Activated naive CD8-positive, alpha-beta T cell treated with anti-CD3 and anti-CD28 coated beads, Interleukin-2, amount 10 ng/mL, durations not matched to agents 7 days and 5 days (primary cell): ENCODE measurements at regions not wholly inside any gene's neighbourhood (a gene's known extent, or its start where the extent isn't known, plus 50 kb on each side); places are given as distances from the start of the nearest gene placed in this dataset.
"Not testable (repeated sequence)": the region's sequence is repeated elsewhere in the genome, so short reads cannot be mapped to it uniquely, and the experiment has no call there.

Source experiments
- ATAC-seq: fragments of 150-1000 bp; cut with Tn5 transposase; one replicate; pipeline ENCODE4 v1.10.0; 2021; ENCODE audit warnings: low read depth, moderate library complexity
- POLR2A ChIA-PET: fragments of 350-600 bp; sonication (Branson Sonifier 250); formaldehyde crosslinking; loops from one replicate; lab custom pipeline; 2021; ENCODE audit warnings: antibody characterized with exemption; lab: Charles Lee
- DNase-seq: peaks from one replicate; pipeline ENCODE4 v3.0.0; 2021
- H3K27ac Mint-ChIP-seq: one replicate; pipeline ENCODE4 v1.8.0; 2022; ENCODE audit warnings: mild to moderate bottlenecking, mixed read lengths
- H3K27me3 Mint-ChIP-seq: one replicate; pipeline ENCODE4 v1.8.0; 2022; ENCODE audit warnings: mild to moderate bottlenecking, moderate library complexity, mixed read lengths
- H3K36me3 Mint-ChIP-seq: one replicate; pipeline ENCODE4 v1.8.0; 2021; ENCODE audit warnings: mild to moderate bottlenecking, mixed read lengths
- H3K4me1 Mint-ChIP-seq: one replicate; pipeline ENCODE4 v1.8.0; 2021; ENCODE audit warnings: mixed read lengths
- H3K4me3 Mint-ChIP-seq: one replicate; pipeline ENCODE4 v1.8.0; 2022; ENCODE audit warnings: mild to moderate bottlenecking, moderate library complexity, mixed read lengths
- H3K9me3 Mint-ChIP-seq: one replicate; pipeline ENCODE4 v1.8.0; 2021; ENCODE audit warnings: mixed read lengths

GRCh38 chr17:83203073-83203471 is 123.7 kb downstream of the METRNL start:
- POLR2A ChIA-PET, result no interaction called here
- DNase-seq (no peak), ATAC-seq (no peak)

DNA sequence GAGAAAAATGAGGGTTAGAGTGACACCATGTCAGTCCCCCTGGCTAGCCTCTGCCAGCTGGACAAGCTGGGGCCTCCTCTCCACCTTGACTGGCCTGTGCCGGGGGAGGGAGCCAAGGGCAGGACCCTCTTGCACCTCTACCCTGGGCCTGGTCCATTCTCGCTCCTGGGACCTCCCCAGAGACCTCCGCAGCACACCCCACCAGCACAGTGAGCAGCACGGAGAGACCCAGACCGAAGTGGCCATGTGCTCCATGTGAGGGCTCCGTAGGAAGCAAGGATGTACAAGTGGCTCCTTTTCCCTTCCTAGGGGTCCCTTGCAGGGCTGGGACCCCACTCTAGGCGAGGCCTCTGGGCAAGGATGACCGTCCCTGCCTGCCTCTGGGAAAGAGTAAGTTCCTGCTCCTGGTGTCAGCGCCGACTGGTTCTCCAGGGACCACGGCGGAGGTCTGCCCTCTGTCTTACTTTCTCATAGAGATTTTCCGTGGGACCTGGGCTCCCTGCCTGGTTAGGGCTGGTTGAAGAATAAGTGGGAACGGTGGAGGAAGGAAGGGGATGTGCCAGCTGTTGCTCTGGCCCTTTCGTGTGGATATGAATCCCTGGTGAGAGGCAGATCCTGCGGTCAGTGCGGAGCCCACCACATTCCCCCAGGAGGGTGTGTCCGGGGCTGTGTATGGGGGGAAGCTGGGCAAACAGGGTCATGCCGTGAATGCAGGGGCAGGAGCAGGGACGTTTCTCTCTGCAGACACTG is 124.2 kb downstream of the METRNL start:
- H3K36me3 Mint-ChIP-seq, result no peaks in the 10 kb centered on the region
- H3K9me3 Mint-ChIP-seq, result no peaks in the 10 kb centered on the region
- ATAC-seq, result no peak
- H3K4me1 Mint-ChIP-seq, result peaks cover 44% of the 10 kb centered on the region
- no peaks in the 10 kb centered on the region for H3K27me3 Mint-ChIP-seq
- peak; percentile 29 for DNase-seq
- H3K4me3 Mint-ChIP-seq, result no peak overlapping the region
- peak overlapping the region; percentile 40 for H3K27ac Mint-ChIP-seq
- POLR2A ChIA-PET, result no interaction called here

More at GRCh38 chr17:83203073-83203471, 123.7 kb downstream of the METRNL start:
- Mint-ChIP-seq H3K27me3 (no peaks in the 10 kb centered on the region), H3K4me1 (peaks cover 44% of the 10 kb centered on the region), H3K9me3 (no peaks in the 10 kb centered on the region), H3K36me3 (no peaks in the 10 kb centered on the region), H3K4me3 (no peak overlapping the region), H3K27ac (no peak overlapping the region)

GRCh38 chr17:83204230-83204725 is 124.9 kb downstream of the METRNL start:
- peaks cover 40% of the 10 kb centered on the region for H3K4me1 Mint-ChIP-seq
- no peaks in the 10 kb centered on the region for H3K36me3 Mint-ChIP-seq
- peak overlapping the region; percentile 67 for H3K27ac Mint-ChIP-seq
- H3K4me3 Mint-ChIP-seq, result no peak overlapping the region
- DNase-seq (peak; percentile 19), ATAC-seq (no peak)
- no peaks in the 10 kb centered on the region for H3K27me3 Mint-ChIP-seq
- H3K9me3 Mint-ChIP-seq, result no peaks in the 10 kb centered on the region
- POLR2A ChIA-PET, result no interaction called here

- POLR2A ChIA-PET, H3K27me3 Mint-ChIP-seq, DNase-seq, H3K36me3 Mint-ChIP-seq, H3K4me3 Mint-ChIP-seq, H3K9me3 Mint-ChIP-seq, ATAC-seq: not testable (repeated sequence)
- Mint-ChIP-seq H3K4me1 (peaks cover 35% of the 10 kb centered on the region), H3K27ac (peak overlapping the region; percentile 45)
Observed at GRCh38 chr17:83204736-83205386, 125.5 kb downstream of the METRNL start.

- H3K27ac Mint-ChIP-seq, H3K4me3 Mint-ChIP-seq, POLR2A ChIA-PET, ATAC-seq, H3K27me3 Mint-ChIP-seq, H3K36me3 Mint-ChIP-seq, H3K9me3 Mint-ChIP-seq: not testable (repeated sequence)
- peak; percentile 90 for DNase-seq
- H3K4me1 Mint-ChIP-seq, result peaks cover 28% of the 10 kb centered on the region
Observed at GRCh38 chr17:83205387-83206035, 126.1 kb downstream of the METRNL start.

- H3K27ac Mint-ChIP-seq, POLR2A ChIA-PET, H3K36me3 Mint-ChIP-seq, H3K27me3 Mint-ChIP-seq, ATAC-seq, H3K4me3 Mint-ChIP-seq, H3K9me3 Mint-ChIP-seq, DNase-seq: not testable (repeated sequence)
- peaks cover 23% of the 10 kb centered on the region for H3K4me1 Mint-ChIP-seq
Observed at GRCh38 chr17:83206036-83206394, 126.6 kb downstream of the METRNL start.

DNA sequence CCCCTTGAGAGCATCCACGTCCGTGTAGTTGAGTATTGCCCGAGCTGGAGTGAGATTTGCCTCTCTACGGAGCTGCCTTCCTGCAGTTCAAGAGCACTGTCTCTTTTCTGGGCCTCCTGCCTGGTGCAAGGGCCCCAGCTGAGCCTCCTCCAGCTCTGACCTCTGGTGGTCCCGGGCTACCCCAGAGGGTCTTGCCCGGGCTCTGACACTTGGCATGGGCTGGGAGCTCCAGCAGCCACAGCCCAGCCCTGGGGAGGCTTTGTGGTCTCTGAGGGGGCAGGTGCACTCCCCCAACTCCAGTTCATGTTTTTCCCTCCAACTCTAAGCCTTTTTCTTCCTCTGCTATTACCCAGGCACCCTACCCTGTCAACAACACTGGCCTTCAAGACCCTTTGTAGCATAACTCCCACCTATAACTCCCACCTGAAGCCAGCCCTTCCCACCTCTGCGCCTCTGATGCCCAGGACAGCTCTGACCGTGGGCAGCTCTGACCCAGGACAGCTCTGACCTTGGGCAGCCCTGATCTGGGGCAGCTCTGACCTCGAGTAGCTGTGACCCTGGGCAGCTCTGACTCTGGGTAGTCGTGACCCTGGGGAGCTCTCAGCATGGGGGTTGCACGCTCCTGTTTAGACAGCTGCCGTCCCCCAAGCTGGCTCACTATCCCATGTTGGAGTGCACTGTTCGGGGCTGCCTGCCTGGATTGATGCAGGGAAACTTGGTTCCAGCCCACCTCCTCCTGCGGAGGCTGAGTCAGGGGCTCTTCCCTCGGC is 127.6 kb downstream of the METRNL start:
- H3K9me3 Mint-ChIP-seq, H3K4me3 Mint-ChIP-seq, H3K27me3 Mint-ChIP-seq, ATAC-seq, H3K36me3 Mint-ChIP-seq, H3K27ac Mint-ChIP-seq, POLR2A ChIA-PET: not testable (repeated sequence)
- peak; percentile 29 for DNase-seq
- H3K4me1 Mint-ChIP-seq, result peaks cover 14% of the 10 kb centered on the region

DNA sequence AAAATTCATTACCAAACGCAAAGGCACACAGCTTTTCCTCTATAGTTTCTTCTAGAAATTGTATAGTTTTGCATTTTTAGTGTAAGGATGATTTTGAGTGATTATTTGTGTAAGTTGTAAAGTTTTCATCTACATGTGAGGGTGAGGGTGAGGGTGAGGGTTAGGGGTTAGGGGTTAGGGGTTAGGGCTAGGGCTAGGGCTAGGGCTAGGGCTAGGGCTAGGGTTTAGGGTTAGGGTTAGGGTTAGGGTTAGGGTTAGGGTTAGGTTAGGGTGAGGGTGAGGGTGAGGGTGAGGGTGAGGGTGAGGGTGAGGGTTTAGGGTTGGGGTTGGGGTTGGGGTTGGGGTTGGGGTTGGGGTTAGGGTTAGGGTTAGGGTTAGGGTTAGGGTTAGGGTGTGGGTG is 167.6 kb downstream of the METRNL start:
- H3K4me1 Mint-ChIP-seq, H3K27ac Mint-ChIP-seq, H3K36me3 Mint-ChIP-seq, H3K27me3 Mint-ChIP-seq, POLR2A ChIA-PET, H3K9me3 Mint-ChIP-seq, H3K4me3 Mint-ChIP-seq, DNase-seq, ATAC-seq: not testable (repeated sequence)
